ENCODE measurements at regions not wholly inside any gene's neighbourhood (a gene's known extent, or its start where the extent isn't known, plus 50 kb on each side); places are given as distances from the start of the nearest gene placed in this dataset.

DNA sequence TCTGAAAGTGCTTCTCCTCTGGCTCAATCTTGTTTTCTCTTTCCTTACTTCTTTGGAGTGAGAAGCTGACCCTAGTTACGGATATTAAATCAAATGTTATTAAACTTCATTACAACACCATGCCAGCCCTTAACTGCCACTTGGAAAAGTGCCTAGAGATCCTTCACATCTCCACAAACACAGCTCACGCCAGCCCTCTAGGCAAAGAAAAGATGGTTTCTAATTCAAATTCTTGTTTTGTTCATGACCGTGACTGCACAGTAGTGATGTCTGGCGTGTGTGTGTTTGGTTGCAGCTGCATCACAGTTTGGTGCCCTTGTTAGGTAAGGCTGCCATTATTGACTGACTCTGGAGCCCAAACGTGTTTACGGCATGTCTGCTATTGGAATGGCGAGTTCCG lies 113.0 kb downstream of the BEGAIN start:
- TF ChIP-seq, protein P1, sequence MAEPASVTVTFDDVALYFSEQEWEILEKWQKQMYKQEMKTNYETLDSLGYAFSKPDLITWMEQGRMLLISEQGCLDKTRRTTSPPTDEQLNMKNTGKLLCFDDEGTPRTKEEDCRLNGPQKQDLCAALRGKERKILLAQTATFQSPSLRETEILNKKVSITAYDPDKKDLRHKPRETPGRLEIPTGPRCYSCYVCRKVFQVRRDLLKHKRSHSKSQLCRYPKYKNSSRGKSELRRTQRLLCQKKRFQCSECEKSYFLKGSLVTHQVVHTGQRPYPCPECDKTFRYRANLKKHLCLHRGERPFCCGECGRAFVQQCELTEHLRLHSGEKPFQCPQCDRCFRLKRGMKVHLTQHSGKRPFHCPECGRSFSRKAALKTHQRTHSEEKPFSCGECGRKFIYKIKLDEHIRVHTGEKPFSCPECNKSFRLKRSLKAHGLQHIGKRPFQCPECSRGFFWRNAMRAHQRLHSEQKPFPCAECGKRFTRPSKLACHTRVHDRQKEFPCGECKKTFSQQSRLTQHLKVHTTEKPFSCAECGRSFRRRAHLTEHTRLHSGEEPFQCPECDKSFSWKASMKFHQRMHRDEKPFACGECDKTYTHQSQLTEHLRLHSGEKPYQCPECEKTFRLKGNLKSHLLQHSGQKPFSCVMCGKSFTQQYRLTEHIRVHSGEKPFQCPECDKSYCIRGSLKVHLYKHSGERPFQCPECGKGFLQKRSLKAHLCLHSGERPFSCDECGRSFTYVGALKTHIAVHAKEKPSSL (CRISPR knock-in tag; conservative IDR thresholded peaks at IDR 0.05): no peak
- TF ChIP-seq, protein P2, sequence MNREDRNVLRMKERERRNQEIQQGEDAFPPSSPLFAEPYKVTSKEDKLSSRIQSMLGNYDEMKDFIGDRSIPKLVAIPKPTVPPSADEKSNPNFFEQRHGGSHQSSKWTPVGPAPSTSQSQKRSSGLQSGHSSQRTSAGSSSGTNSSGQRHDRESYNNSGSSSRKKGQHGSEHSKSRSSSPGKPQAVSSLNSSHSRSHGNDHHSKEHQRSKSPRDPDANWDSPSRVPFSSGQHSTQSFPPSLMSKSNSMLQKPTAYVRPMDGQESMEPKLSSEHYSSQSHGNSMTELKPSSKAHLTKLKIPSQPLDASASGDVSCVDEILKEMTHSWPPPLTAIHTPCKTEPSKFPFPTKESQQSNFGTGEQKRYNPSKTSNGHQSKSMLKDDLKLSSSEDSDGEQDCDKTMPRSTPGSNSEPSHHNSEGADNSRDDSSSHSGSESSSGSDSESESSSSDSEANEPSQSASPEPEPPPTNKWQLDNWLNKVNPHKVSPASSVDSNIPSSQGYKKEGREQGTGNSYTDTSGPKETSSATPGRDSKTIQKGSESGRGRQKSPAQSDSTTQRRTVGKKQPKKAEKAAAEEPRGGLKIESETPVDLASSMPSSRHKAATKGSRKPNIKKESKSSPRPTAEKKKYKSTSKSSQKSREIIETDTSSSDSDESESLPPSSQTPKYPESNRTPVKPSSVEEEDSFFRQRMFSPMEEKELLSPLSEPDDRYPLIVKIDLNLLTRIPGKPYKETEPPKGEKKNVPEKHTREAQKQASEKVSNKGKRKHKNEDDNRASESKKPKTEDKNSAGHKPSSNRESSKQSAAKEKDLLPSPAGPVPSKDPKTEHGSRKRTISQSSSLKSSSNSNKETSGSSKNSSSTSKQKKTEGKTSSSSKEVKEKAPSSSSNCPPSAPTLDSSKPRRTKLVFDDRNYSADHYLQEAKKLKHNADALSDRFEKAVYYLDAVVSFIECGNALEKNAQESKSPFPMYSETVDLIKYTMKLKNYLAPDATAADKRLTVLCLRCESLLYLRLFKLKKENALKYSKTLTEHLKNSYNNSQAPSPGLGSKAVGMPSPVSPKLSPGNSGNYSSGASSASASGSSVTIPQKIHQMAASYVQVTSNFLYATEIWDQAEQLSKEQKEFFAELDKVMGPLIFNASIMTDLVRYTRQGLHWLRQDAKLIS (CRISPR knock-in tag; IDR thresholded peaks at IDR 0.05; ENCODE audit: borderline replicate concordance): no peak
- TF ChIP-seq NFE2L1 (CRISPR knock-in tag; IDR thresholded peaks at IDR 0.05): no peak
- TF ChIP-seq NR2C2 (CRISPR knock-in tag; IDR thresholded peaks at IDR 0.05): no peak
- TF ChIP-seq, protein P3, sequence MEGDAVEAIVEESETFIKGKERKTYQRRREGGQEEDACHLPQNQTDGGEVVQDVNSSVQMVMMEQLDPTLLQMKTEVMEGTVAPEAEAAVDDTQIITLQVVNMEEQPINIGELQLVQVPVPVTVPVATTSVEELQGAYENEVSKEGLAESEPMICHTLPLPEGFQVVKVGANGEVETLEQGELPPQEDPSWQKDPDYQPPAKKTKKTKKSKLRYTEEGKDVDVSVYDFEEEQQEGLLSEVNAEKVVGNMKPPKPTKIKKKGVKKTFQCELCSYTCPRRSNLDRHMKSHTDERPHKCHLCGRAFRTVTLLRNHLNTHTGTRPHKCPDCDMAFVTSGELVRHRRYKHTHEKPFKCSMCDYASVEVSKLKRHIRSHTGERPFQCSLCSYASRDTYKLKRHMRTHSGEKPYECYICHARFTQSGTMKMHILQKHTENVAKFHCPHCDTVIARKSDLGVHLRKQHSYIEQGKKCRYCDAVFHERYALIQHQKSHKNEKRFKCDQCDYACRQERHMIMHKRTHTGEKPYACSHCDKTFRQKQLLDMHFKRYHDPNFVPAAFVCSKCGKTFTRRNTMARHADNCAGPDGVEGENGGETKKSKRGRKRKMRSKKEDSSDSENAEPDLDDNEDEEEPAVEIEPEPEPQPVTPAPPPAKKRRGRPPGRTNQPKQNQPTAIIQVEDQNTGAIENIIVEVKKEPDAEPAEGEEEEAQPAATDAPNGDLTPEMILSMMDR (IDR thresholded peaks at IDR 0.05): no peak
- TF ChIP-seq TP53 (CRISPR knock-in tag; IDR thresholded peaks at IDR 0.05): no peak
